CD4-positive, alpha-beta T cell (primary cell): ENCODE measurements at regions not wholly inside any gene's neighbourhood (a gene's known extent, or its start where the extent isn't known, plus 50 kb on each side); places are given as distances from the start of the nearest gene placed in this dataset.

Experiments
- ATAC-seq: fragments of 200-7000 bp; cut with Tn5 transposase; one replicate; pipeline ENCODE4 v1.10.0; 2022; ENCODE audit warnings: mild to moderate bottlenecking; ENCODE audit not compliant: poor library complexity
- CTCF ChIA-PET: fragments of 350-600 bp; sonication (Branson Sonifier 250); formaldehyde crosslinking; loops from one replicate; lab custom pipeline; 2021; ENCODE audit warnings: antibody characterized with exemption, inconsistent platforms; lab: Charles Lee
- POLR2A ChIA-PET: fragments of 350-600 bp; sonication (Branson Sonifier 250); formaldehyde crosslinking; loops from one replicate; lab custom pipeline; 2021; ENCODE audit warnings: antibody characterized with exemption, inconsistent platforms; lab: Charles Lee
- DNase-seq, 14 experiments: peaks; one replicate each; pipeline ENCODE4 v3.0.0-alpha.2; 2013 to 2020; ENCODE audit warnings: mixed read lengths in 2 of 14
- H3K27ac ChIP-seq, 2 donors: one replicate each; pipeline versions ENCODE4 v1.5.1 to v1.7.0; 2013; ENCODE audit warnings: low read length in 2 of 2, low read depth in 1 of 2, mild to moderate bottlenecking in 1 of 2
- H3K27me3 ChIP-seq, 2 experiments: 1 replicate in 1 of 2; 2 replicates in 1 of 2; pipeline versions ENCODE4 v1.6.1 to v1.7.0; 2013; ENCODE audit warnings: low read length in 2 of 2, control low read depth in 1 of 2, mild to moderate bottlenecking in 1 of 2, moderate library complexity in 1 of 2; ENCODE audit not compliant: insufficient read depth in 2 of 2, control insufficient read depth in 1 of 2
- H3K36me3 ChIP-seq: one replicate; pipeline ENCODE4 v1.6.1; 2013; ENCODE audit warnings: low read length, control low read depth; ENCODE audit not compliant: insufficient read depth
- H3K4me1 ChIP-seq: one replicate; pipeline ENCODE4 v1.6.1; 2013; ENCODE audit warnings: low read length, control low read depth; ENCODE audit not compliant: insufficient read depth
- H3K4me3 ChIP-seq: one replicate; pipeline ENCODE4 v1.5.1; 2013; ENCODE audit warnings: mild to moderate bottlenecking, low read length, moderate library complexity
- H3K9me3 ChIP-seq, 2 experiments: 1 replicate in 1 of 2; 2 replicates in 1 of 2; pipeline versions ENCODE4 v1.6.1 to v1.7.0; 2013; ENCODE audit warnings: low read length in 2 of 2, mild to moderate bottlenecking in 2 of 2, control low read depth in 1 of 2, moderate library complexity in 1 of 2; ENCODE audit not compliant: control insufficient read depth in 1 of 2, insufficient read depth in 1 of 2
- H3K27ac Mint-ChIP-seq: one replicate; pipeline ENCODE4 v1.8.0; 2020; ENCODE audit warnings: mixed read lengths
- H3K27me3 Mint-ChIP-seq: one replicate; pipeline ENCODE4 v1.8.0; 2021; ENCODE audit warnings: mixed read lengths
- H3K36me3 Mint-ChIP-seq: one replicate; pipeline ENCODE4 v1.8.0; 2021; ENCODE audit warnings: low read depth, mixed read lengths
- H3K4me1 Mint-ChIP-seq: one replicate; pipeline ENCODE4 v1.8.0; 2021; ENCODE audit warnings: low read depth, mixed read lengths
- H3K4me3 Mint-ChIP-seq: one replicate; pipeline ENCODE4 v1.8.0; 2020; ENCODE audit warnings: mild to moderate bottlenecking, mixed read lengths
- H3K9me3 Mint-ChIP-seq: one replicate; pipeline ENCODE4 v1.8.0; 2020; ENCODE audit warnings: mixed read lengths
- intact Hi-C, 2 experiments: fragments of 100-400 bp; cut with DNase I in 1 of 2; cut with micrococcal nuclease in 1 of 2; formaldehyde crosslinking; loops; one replicate each; pipeline versions ENCODE4 v1.15.1 to v1.9.0; 2023 to 2025; cut with DNase I, micrococcal nuclease
- TF ChIP-seq, protein P1 (sequence below): fragments of 200-600 bp; IDR thresholded peaks from one replicate; pipeline ENCODE4 v1.8.0; 2022; ENCODE audit warnings: antibody characterized with exemption, mild to moderate bottlenecking

GRCh38 chr13:50401049-50401505 is 385.8 kb downstream of the KCNRG start:
- no peak overlapping the region for H3K27ac ChIP-seq
- ChIA-PET CTCF (no interaction called here), POLR2A (no interaction called here)
- DNase-seq (no peak), ATAC-seq (no peak)
- TF ChIP-seq, protein P1, sequence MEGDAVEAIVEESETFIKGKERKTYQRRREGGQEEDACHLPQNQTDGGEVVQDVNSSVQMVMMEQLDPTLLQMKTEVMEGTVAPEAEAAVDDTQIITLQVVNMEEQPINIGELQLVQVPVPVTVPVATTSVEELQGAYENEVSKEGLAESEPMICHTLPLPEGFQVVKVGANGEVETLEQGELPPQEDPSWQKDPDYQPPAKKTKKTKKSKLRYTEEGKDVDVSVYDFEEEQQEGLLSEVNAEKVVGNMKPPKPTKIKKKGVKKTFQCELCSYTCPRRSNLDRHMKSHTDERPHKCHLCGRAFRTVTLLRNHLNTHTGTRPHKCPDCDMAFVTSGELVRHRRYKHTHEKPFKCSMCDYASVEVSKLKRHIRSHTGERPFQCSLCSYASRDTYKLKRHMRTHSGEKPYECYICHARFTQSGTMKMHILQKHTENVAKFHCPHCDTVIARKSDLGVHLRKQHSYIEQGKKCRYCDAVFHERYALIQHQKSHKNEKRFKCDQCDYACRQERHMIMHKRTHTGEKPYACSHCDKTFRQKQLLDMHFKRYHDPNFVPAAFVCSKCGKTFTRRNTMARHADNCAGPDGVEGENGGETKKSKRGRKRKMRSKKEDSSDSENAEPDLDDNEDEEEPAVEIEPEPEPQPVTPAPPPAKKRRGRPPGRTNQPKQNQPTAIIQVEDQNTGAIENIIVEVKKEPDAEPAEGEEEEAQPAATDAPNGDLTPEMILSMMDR = no peak
- Mint-ChIP-seq H3K4me1 (no peaks in the 10 kb centered on the region), H3K27me3 (no peaks in the 10 kb centered on the region), H3K27ac (no peak overlapping the region), H3K4me3 (no peak overlapping the region), H3K36me3 (no peaks in the 10 kb centered on the region), H3K9me3 (no peaks in the 10 kb centered on the region)
- no peaks in the 10 kb centered on the region for H3K4me1 ChIP-seq
- no peaks in the 10 kb centered on the region for H3K27me3 ChIP-seq
- no peak overlapping the region for H3K4me3 ChIP-seq
- no peaks in the 10 kb centered on the region for H3K36me3 ChIP-seq
- intact Hi-C loops = no loop called here
- H3K9me3 ChIP-seq = no peaks in the 10 kb centered on the region

- Histone ChIP-seq H3K4me3 (no peak overlapping the region), H3K4me1 (no peaks in the 10 kb centered on the region), H3K36me3 (no peaks in the 10 kb centered on the region), H3K27me3 (no peaks in the 10 kb centered on the region), H3K27ac (no peak overlapping the region), H3K9me3 (no peaks in the 10 kb centered on the region)
- TF ChIP-seq, protein P1 = no peak
- no peak for DNase-seq
- Mint-ChIP-seq H3K27ac (no peak overlapping the region), H3K4me1 (no peaks in the 10 kb centered on the region), H3K4me3 (no peak overlapping the region), H3K9me3 (no peaks in the 10 kb centered on the region), H3K36me3 (no peaks in the 10 kb centered on the region), H3K27me3 (no peaks in the 10 kb centered on the region)
- ATAC-seq = no peak
- intact Hi-C loops = no loop called here
- ChIA-PET CTCF (no interaction called here), POLR2A (no interaction called here)
Observed at GRCh38 chr13:50401721-50402465, 386.6 kb downstream of the KCNRG start.

GRCh38 chr13:50403311-50403710 is 388.1 kb downstream of the KCNRG start:
- TF ChIP-seq, protein P1 = no peak
- H3K27ac ChIP-seq = no peak overlapping the region
- no peak for ATAC-seq
- Mint-ChIP-seq H3K9me3 (no peaks in the 10 kb centered on the region), H3K27ac (no peak overlapping the region), H3K4me3 (no peak overlapping the region), H3K4me1 (no peaks in the 10 kb centered on the region), H3K36me3 (no peaks in the 10 kb centered on the region), H3K27me3 (no peaks in the 10 kb centered on the region)
- no peaks in the 10 kb centered on the region for H3K27me3 ChIP-seq
- H3K4me3 ChIP-seq = no peak overlapping the region
- H3K4me1 ChIP-seq = no peaks in the 10 kb centered on the region
- no peak for DNase-seq
- ChIA-PET CTCF (no interaction called here), POLR2A (no interaction called here)
- no peaks in the 10 kb centered on the region for H3K36me3 ChIP-seq
- H3K9me3 ChIP-seq = no peaks in the 10 kb centered on the region
- intact Hi-C loops = no loop called here
